Activated CD4-positive, alpha-beta memory T cell treated with anti-CD3 and anti-CD28 coated beads for 36 hours (primary cell): ENCODE measurements at regions not wholly inside any gene's neighbourhood (a gene's known extent, or its start where the extent isn't known, plus 50 kb on each side); places are given as distances from the start of the nearest gene placed in this dataset.

Source experiments
- CTCF ChIA-PET: fragments of 350-600 bp; sonication (Branson Sonifier 250); formaldehyde crosslinking; loops from one replicate; lab custom pipeline; 2021; ENCODE audit warnings: antibody characterized with exemption, inconsistent platforms; lab: Charles Lee
- POLR2A ChIA-PET: fragments of 350-600 bp; sonication (Branson Sonifier 250); formaldehyde crosslinking; loops from one replicate; lab custom pipeline; 2021; ENCODE audit warnings: antibody characterized with exemption; lab: Charles Lee
- DNase-seq: peaks from one replicate; pipeline ENCODE4 v3.0.0-alpha.2; 2020
- H3K27ac Mint-ChIP-seq: one replicate; pipeline ENCODE4 v1.8.0; 2021; ENCODE audit warnings: mixed read lengths
- H3K27me3 Mint-ChIP-seq: one replicate; pipeline ENCODE4 v1.8.0; 2021; ENCODE audit warnings: mixed read lengths
- H3K36me3 Mint-ChIP-seq: one replicate; pipeline ENCODE4 v1.8.0; 2021; ENCODE audit warnings: mixed read lengths
- H3K4me1 Mint-ChIP-seq: one replicate; pipeline ENCODE4 v1.8.0; 2021; ENCODE audit warnings: low read depth, mixed read lengths
- H3K4me3 Mint-ChIP-seq: one replicate; pipeline ENCODE4 v1.8.0; 2021; ENCODE audit warnings: mild to moderate bottlenecking, mixed read lengths
- H3K9me3 Mint-ChIP-seq: one replicate; pipeline ENCODE4 v1.8.0; 2021; ENCODE audit warnings: mixed read lengths
- intact Hi-C: fragments of 100-400 bp; cut with micrococcal nuclease; formaldehyde crosslinking; loops from one replicate; pipeline ENCODE4 v1.15.1; 2023

- no peaks in the 10 kb centered on the region for H3K9me3 Mint-ChIP-seq
- no peaks in the 10 kb centered on the region for H3K36me3 Mint-ChIP-seq
- H3K4me1 Mint-ChIP-seq: peaks cover 13% of the 10 kb centered on the region
- intact Hi-C loops: no loop called here
- no peak for DNase-seq
- no peak overlapping the region for H3K4me3 Mint-ChIP-seq
- H3K27me3 Mint-ChIP-seq: no peaks in the 10 kb centered on the region
- CTCF ChIA-PET: no interaction called here
- H3K27ac Mint-ChIP-seq: no peak overlapping the region
- POLR2A ChIA-PET: no interaction called here
Measured at GRCh38 chr17:72429066-72429638, 308.3 kb downstream of the SOX9 start.

- Mint-ChIP-seq H3K4me3 (no peak overlapping the region), H3K27me3 (no peaks in the 10 kb centered on the region), H3K4me1 (no peaks in the 10 kb centered on the region), H3K36me3 (no peaks in the 10 kb centered on the region), H3K27ac (no peak overlapping the region), H3K9me3 (no peaks in the 10 kb centered on the region)
- intact Hi-C loops: no loop called here
- no peak for DNase-seq
- POLR2A ChIA-PET: no interaction called here
- CTCF ChIA-PET: no interaction called here
Measured at GRCh38 chr17:72430611-72431432, 310.0 kb downstream of the SOX9 start.

- H3K9me3 Mint-ChIP-seq: no peaks in the 10 kb centered on the region
- no peak for DNase-seq
- no peak overlapping the region for H3K4me3 Mint-ChIP-seq
- no peak overlapping the region for H3K27ac Mint-ChIP-seq
- H3K4me1 Mint-ChIP-seq: no peaks in the 10 kb centered on the region
- ChIA-PET POLR2A (no interaction called here), CTCF (no interaction called here)
- no peaks in the 10 kb centered on the region for H3K27me3 Mint-ChIP-seq
- H3K36me3 Mint-ChIP-seq: no peaks in the 10 kb centered on the region
- intact Hi-C loops: no loop called here
Measured at GRCh38 chr17:72432143-72432621, 311.4 kb downstream of the SOX9 start.

- Mint-ChIP-seq H3K9me3 (no peaks in the 10 kb centered on the region), H3K27me3 (no peaks in the 10 kb centered on the region), H3K4me3 (no peak overlapping the region)
Measured at GRCh38 chr17:72432881-72433280, 312.1 kb downstream of the SOX9 start.

GRCh38 chr17:72433797-72434196 lies 313.0 kb downstream of the SOX9 start:
- Mint-ChIP-seq H3K4me3 (no peak overlapping the region), H3K36me3 (no peaks in the 10 kb centered on the region), H3K27ac (no peak overlapping the region), H3K4me1 (no peaks in the 10 kb centered on the region), H3K9me3 (no peaks in the 10 kb centered on the region), H3K27me3 (no peaks in the 10 kb centered on the region)
- ChIA-PET CTCF (no interaction called here), POLR2A (no interaction called here)
- no peak for DNase-seq
- intact Hi-C loops: no loop called here

More at GRCh38 chr17:72432881-72433280, 312.1 kb downstream of the SOX9 start:
- H3K36me3 Mint-ChIP-seq: no peaks in the 10 kb centered on the region
- intact Hi-C loops: no loop called here
- no peak overlapping the region for H3K27ac Mint-ChIP-seq
- DNase-seq: no peak
- ChIA-PET CTCF (no interaction called here), POLR2A (no interaction called here)
- H3K4me1 Mint-ChIP-seq: no peaks in the 10 kb centered on the region

- CTCF ChIA-PET: no interaction called here
- intact Hi-C loops: no loop called here
- Mint-ChIP-seq H3K27ac (no peak overlapping the region), H3K36me3 (no peaks in the 10 kb centered on the region), H3K4me1 (no peaks in the 10 kb centered on the region), H3K27me3 (no peaks in the 10 kb centered on the region), H3K4me3 (no peak overlapping the region), H3K9me3 (no peaks in the 10 kb centered on the region)
- POLR2A ChIA-PET: no interaction called here
- DNase-seq: no peak
Measured at GRCh38 chr17:72434581-72434980, 313.8 kb downstream of the SOX9 start.

GRCh38 chr17:72434991-72435618 lies 314.3 kb downstream of the SOX9 start:
- ChIA-PET CTCF (no interaction called here), POLR2A (no interaction called here)
- Mint-ChIP-seq H3K4me3 (no peak overlapping the region), H3K36me3 (no peaks in the 10 kb centered on the region), H3K4me1 (no peaks in the 10 kb centered on the region), H3K27ac (no peak overlapping the region), H3K9me3 (no peaks in the 10 kb centered on the region), H3K27me3 (no peaks in the 10 kb centered on the region)
- intact Hi-C loops: no loop called here
- DNase-seq: no peak

GRCh38 chr17:72438783-72439182 lies 318.0 kb downstream of the SOX9 start:
- ChIA-PET POLR2A (no interaction called here), CTCF (no interaction called here)
- Mint-ChIP-seq H3K27ac (no peak overlapping the region), H3K4me3 (no peak overlapping the region), H3K27me3 (no peaks in the 10 kb centered on the region), H3K9me3 (no peaks in the 10 kb centered on the region), H3K4me1 (no peaks in the 10 kb centered on the region), H3K36me3 (no peaks in the 10 kb centered on the region)
- intact Hi-C loops: no loop called here
- no peak for DNase-seq

GRCh38 chr17:72439893-72440502 lies 319.2 kb downstream of the SOX9 start:
- intact Hi-C loops: no loop called here
- no peak for DNase-seq
- no peaks in the 10 kb centered on the region for H3K36me3 Mint-ChIP-seq
- no peak overlapping the region for H3K4me3 Mint-ChIP-seq
- no peaks in the 10 kb centered on the region for H3K4me1 Mint-ChIP-seq
- H3K9me3 Mint-ChIP-seq: no peaks in the 10 kb centered on the region
- CTCF ChIA-PET: no interaction called here
- H3K27me3 Mint-ChIP-seq: no peaks in the 10 kb centered on the region
- H3K27ac Mint-ChIP-seq: no peak overlapping the region
- POLR2A ChIA-PET: no interaction called here

GRCh38 chr17:72440961-72441360 lies 320.1 kb downstream of the SOX9 start:
- intact Hi-C loops: no loop called here
- no peak for DNase-seq
- Mint-ChIP-seq H3K9me3 (no peaks in the 10 kb centered on the region), H3K27me3 (no peaks in the 10 kb centered on the region), H3K4me3 (no peak overlapping the region), H3K36me3 (no peaks in the 10 kb centered on the region), H3K4me1 (no peaks in the 10 kb centered on the region), H3K27ac (no peak overlapping the region)
- CTCF ChIA-PET: no interaction called here
- POLR2A ChIA-PET: no interaction called here

- no peak for DNase-seq
- intact Hi-C loops: no loop called here
- Mint-ChIP-seq H3K4me3 (no peak overlapping the region), H3K27ac (no peak overlapping the region), H3K9me3 (no peaks in the 10 kb centered on the region), H3K36me3 (no peaks in the 10 kb centered on the region), H3K27me3 (no peaks in the 10 kb centered on the region), H3K4me1 (no peaks in the 10 kb centered on the region)
- ChIA-PET CTCF (no interaction called here), POLR2A (no interaction called here)
Measured at GRCh38 chr17:72441909-72442308, 321.1 kb downstream of the SOX9 start.

GRCh38 chr17:72444517-72445054 lies 323.8 kb downstream of the SOX9 start:
- CTCF ChIA-PET: no interaction called here
- DNase-seq: no peak
- H3K4me3 Mint-ChIP-seq: no peak overlapping the region
- POLR2A ChIA-PET: no interaction called here
- H3K27ac Mint-ChIP-seq: no peak overlapping the region
- no peaks in the 10 kb centered on the region for H3K9me3 Mint-ChIP-seq
- H3K36me3 Mint-ChIP-seq: no peaks in the 10 kb centered on the region
- H3K4me1 Mint-ChIP-seq: no peaks in the 10 kb centered on the region
- intact Hi-C loops: no loop called here
- no peaks in the 10 kb centered on the region for H3K27me3 Mint-ChIP-seq
